Astrocyte (in vitro differentiated cells and primary cell): ENCODE measurements at regions not wholly inside any gene's neighbourhood (a gene's known extent, or its start where the extent isn't known, plus 50 kb on each side); places are given as distances from the start of the nearest gene placed in this dataset.

Source experiments
- CTCF ChIP-seq: IDR thresholded peaks from 2 replicates; pipeline ENCODE4 v1.5.1; 2011; ENCODE audit warnings: low read depth, mild to moderate bottlenecking, inconsistent platforms, low read length, moderate library complexity; ENCODE audit not compliant: insufficient read depth
- EZH2 ChIP-seq: IDR thresholded peaks from 2 replicates; pipeline ENCODE4 v1.6.1; 2012; ENCODE audit warnings: mild to moderate bottlenecking, low read length, inconsistent platforms; ENCODE audit not compliant: insufficient read depth

GRCh38 chr2:234835738-234836137, 116.1 kb upstream of the SH3BP4 start:
- TF ChIP-seq CTCF (no peak), EZH2 (no peak)
